Lung microvascular endothelial cell (primary cell): ENCODE measurements at regions not wholly inside any gene's neighbourhood (a gene's known extent, or its start where the extent isn't known, plus 50 kb on each side); places are given as distances from the start of the nearest gene placed in this dataset.

ENCODE experiments used
- DNase-seq, 2 donors: peaks; one replicate each; pipeline versions ENCODE4 v3.0.0 to v3.0.0-alpha.2; 2010; ENCODE audit warnings: low read depth in 2 of 2

DNA sequence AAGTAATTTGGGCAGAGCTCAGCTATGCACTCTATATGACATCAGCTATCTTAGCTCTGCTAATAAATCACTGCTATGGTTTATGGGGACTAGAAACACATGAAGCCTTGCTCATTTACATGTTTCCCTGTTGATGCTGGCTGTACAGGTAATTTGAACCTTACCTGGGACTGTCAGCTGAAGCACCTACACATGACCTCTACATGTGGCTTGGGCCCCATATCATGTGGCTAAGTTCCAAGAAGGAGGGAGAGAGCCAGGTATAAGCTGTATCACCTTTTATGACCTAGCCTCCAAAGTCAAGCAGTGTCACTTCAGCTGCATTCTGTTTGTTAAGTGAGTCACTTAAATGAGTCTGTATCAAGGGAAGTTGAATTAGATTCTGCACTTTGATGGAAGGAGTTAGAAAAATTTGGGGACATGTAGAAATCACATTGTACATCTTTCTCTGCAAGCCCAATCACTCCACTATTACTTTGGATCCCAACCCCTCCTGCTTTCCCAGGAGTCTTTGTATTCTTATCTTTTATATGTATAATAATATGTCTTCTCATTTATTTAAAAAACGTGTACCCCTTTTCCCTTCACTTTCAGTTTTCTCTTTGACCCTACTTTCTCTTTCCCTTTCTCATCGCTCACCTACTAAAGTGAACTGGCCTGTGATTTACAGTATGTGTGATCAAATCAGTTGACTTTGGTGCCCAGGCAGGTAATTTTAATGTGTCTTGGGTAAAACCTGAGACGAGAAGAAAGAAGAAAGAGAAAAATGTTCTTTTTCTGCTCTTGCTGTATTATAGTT lies 53.4 kb upstream of the PRKACB start:
- peak in 1 of 2 donors; percentile 4 for DNase-seq

DNA sequence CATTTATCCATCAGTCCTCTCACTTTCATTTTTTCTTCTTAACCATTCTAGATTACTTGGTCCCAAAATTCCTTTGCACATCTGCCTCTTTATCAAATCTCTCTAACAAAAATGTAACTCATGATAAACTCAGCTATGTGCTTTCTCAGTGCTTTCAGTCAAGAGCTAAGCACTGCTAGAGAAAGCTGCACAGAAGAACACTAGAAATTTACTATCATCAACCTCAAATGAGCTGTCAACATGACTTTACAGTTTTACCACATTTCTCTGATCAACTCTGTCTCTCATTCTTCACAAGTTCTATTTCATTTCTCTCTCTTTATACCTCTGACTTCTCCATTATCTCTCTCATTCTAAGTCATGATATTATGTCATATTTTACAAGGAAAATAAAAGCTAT lies 54.2 kb upstream of the PRKACB start:
- DNase-seq: no peak

DNA sequence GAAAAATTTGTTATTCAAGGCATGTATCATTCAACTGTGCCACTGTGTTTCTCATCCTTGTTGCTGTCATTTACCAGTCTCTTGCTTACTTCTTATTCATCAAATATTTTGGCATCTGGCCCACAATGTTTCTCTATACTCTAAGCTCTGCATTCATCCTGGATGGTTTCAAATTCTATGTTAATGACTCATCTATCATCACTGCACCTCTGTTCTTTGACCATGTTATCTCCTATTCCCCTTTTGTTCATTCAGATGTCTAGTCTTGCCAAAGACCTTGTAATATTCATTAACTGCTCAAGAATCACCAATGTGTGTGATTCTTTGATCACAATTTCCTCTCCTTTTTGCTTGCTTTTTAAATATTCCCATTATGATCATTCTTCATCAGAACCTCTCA lies 54.6 kb upstream of the PRKACB start:
- peak in 1 of 2 donors; percentile 55 for DNase-seq

DNA sequence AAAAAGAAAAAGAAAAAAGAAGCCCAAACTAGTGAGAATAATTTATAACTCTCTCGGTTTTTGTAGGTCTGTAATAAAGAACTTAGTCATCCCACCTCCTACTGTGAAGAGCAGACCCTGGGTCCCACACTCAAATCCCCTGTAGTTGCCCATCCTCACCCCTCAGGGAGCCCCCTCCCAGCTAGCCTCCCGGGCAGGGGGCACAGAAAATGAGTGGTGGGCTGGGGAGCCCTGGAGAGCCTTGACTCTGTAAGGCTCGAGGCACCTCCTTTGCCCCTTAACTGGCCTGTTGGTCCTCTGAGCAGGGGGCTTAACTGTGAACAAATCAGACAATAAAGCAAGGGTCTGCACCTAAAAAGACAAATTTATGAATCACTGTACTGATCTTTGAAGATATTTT lies 57.5 kb upstream of the PRKACB start:
- DNase-seq: no peak

DNA sequence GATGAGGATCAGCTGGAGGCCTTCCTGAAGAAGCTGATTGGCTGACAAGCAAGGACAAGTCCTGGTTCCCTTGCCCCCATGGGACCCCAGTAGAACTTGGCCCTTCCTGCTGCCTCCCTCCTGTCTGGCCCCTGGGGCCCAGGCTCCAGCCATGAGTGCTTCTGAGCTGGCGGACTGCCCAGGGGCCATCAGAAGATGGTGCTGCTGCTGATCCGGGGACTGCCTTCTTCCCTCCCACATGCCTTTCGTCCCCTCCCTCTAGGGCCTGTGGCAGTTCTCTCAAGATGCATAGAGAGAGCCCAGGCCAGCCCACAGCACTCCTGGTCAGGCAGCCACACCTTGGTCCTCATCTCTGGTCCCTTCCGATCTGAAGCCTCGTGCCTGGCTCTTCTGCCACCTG lies 57.9 kb upstream of the PRKACB start:
- DNase-seq: no peak

DNA sequence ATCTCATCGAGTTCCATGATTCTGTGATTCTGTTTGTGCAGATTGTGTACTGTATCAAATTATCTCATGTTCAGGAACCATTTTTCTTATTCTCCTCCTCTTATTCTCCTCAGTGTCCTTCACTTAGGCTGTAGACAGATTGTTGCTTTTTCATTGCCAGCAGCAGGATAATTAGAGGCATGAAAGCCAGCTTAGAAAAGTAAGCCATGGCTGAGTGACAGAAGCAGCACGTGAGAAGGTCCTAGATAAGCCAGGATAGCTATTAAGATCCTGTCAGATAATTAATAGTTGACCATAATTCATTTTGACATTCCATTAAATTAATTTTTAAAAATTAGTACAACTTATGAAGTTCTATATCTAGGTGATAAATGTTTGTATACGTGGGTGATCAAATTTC lies 60.8 kb upstream of the PRKACB start:
- no peak for DNase-seq

DNA sequence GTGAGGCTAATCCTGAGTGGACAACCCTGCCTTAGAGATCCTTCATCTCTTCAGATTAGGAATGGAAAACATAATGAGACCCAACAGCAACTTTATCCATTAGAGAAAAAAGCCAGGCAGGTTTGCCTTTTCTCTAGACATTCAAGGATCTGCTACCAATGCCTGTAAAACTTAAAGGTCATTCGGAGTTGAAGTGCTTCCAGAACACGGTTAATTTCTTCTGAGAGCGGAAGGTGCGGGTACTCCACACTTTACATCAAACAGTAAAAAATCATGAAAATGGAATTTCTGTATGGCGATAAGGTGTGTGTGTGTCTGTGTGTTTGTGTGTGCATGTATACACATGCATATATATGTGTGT lies 65.2 kb upstream of the PRKACB start:
- no peak for DNase-seq

DNA sequence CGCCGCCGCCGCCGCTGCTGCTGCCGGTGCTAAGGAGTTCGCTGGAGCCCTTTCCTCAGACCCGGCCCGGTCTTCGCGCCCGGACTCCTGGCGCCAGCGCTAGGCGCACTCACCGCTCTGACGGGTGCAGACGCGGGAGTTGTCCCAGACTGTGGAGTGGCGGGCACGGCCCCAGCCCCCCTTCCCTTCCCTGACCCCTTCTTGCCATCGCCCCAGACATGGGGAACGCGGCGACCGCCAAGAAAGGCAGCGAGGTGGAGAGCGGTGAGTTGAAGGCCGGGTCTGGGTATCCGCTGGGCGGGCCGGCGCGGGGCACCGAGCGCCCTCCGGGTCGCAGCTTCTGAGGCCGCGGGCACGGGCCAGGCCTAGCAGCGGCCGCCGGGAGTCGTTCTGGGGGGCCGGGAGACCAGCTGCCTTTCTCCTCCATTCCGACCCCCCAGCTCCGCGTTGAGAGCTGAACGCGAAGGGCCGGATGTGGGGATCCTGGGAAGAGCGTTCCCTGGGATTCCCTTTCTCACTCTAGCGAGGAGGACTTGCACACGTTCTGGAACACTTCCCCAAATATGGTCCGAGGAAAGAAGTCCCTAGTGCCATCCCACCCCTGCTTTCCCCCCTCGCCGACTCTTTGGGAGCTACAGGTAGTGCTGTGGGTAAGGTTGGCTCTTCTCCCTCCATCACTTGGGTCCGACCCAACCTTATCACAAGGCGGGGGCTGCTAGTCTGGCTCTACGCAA lies 65.8 kb upstream of the PRKACB start:
- peak in 1 of 2 donors; percentile 33 for DNase-seq

DNA sequence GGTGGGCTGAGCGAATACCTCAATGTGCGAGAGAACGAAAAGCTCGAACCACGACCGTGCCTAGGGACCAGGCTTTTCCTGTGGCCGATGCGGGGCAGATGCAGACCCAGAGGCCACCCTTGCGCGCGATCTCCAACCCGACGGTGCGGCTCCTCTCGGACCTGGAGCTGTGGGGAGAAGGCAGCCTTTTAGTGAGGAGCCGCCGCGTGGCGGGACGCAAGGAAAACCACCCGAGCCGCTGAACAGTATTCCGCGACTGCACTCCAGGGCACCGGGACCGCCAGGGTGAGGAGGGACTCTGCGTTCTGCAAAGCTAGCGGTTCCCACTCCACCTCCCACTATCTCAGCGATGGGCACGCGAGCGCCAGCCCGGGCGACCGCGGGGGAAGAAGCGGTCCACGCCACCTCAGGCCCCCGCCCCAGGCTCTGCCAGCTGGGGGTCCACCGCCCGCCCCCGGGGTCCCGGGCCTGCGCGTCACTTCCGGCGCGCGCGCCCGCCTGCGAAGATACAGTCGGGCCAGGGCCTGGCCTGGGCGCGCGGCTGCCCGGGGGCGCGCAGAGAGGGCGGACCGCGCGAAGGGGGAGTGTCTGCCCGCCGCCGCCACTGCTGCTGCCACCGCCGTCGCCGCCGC lies 66.5 kb upstream of the PRKACB start:
- DNase-seq: peak; percentile 79 to 80

DNA sequence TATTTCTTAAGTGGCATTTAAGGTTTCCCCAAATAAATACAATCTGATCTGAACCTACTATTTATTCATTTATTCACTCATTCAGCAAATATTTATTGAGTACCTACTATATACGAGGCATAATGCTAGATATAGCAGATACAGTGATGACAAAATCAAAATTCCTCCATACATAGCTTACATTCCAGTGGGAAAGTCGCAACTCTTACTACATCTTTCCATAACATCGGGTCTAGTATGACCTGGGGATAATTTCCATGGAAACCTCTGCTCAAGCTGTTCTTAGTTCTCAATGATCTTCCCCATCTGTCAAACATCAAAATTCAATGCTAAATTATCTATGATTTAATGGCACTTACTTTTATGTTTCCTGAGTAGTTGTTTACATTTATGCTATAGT lies 70.8 kb upstream of the PRKACB start:
- no peak for DNase-seq

DNA sequence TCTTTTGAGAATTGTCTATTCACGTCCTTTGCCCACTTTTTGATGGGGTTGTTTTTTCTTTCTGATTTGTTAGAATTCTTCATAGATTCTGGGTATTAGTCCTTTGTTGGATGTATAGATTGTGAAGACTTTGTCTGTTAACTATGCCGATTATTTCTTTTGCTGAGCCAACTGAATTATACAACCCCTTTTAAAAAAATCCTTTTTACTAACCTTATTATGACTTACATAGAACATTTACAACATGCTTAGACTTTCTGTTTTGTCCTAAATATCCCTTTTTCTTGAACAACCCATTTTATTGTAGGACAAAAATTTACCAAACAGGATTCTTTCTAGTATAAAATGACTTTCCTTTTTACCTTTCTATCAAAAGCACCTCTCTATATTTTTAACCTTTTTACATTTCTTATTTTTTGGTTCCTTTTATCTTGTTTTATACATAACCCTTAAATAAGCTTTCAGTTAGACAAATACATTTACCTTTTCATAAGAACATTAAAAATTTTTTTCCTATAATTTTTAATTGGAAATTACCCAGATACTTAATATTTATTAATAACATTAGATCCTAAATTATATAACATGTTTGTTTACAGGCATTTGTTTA lies 70.4 kb upstream of the TTLL7 start:
- no peak for DNase-seq

DNA sequence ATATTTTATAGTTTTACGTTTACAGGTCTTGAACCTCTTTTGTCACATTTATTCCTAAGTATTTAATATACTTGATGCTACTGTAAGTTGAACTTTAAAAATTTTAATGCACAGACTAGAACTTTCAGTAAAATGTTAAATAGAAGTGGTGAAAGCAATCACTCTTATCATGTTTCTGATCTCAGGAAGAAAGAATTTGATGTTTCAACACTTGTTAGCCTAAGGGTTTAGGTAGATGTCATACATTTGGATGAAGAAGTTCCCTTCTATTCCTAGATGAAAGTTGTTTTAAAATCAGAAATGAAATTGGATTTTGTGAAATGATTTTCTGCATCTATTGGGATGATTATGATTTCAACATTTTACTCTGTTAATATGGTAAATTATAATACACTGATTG lies 63.6 kb upstream of the TTLL7 start:
- no peak for DNase-seq

DNA sequence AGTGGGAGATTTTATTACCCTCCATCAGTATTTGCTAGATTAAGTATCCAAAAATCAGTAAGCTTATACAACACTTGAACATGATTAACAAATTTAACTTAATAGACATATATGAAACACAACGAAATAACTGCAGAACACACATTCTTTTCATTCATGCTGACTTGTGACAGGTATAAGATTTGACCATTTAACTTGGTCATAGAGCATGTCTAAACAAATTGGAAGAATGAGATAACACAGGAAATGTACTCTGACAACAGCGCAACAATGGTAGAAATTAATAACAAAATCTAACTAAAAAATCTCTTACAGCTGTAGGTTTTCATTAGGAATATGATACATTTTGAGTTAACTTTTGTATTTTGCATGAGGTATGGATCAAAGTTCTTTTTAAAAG lies 62.4 kb upstream of the TTLL7 start:
- DNase-seq: no peak

DNA sequence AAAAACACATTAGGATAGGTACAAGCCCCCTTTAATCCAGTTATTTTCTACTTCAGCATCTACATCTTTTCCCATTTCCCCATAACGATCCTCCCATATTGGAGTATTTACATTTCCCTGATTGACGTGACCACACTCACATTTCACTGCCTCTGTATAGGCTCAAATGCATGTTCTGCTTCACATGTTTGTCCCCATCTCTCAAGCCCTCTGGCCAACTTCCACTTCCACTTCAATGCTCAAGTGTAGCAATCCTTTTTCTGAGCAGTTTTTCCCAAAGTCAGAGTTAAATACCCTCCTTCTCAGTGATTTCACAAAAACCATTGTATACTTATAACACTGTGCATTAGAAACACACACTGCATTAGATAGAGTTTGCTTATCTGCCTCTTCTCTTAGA lies 61.8 kb upstream of the TTLL7 start:
- DNase-seq: no peak

DNA sequence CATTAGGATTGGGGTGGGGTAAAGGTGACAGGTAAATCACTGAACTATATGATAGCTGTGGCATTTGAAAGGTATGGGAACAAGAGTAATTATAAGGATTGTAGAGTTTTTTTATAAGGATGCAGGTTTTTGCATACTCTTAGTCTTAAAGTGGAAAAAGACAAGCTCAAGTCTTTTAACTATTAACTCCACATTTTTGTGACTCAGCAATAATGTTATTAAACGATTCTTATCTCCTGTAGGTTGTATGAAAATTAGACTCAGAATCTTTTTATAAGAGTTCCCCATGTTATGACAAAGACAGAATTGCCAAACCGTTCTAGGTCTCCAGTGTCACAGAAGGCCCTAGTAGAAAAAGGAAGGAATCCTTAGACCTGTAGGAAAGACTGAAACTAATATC lies 49.9 kb upstream of the TTLL7 start:
- DNase-seq: no peak
